ENCODE measurements at regions not wholly inside any gene's neighbourhood (a gene's known extent, or its start where the extent isn't known, plus 50 kb on each side); places are given as distances from the start of the nearest gene placed in this dataset.
"Not testable (repeated sequence)": the region's sequence is repeated elsewhere in the genome, so short reads cannot be mapped to it uniquely, and the experiment has no call there.

GRCh38 chr6:134632024-134632423 is 314.1 kb upstream of the SGK1 start:
- DNase-seq: peak; percentile 10

- DNase-seq: no peak
Measured at GRCh38 chr6:134631398-134631924, 313.5 kb upstream of the SGK1 start.

GRCh38 chr6:134630508-134631121 is 312.7 kb upstream of the SGK1 start:
- DNase-seq: peak; percentile 31

GRCh38 chr6:134628154-134628553 is 310.2 kb upstream of the SGK1 start:
- no peak for DNase-seq

- DNase-seq: no peak
Measured at GRCh38 chr6:134627707-134628106, 309.8 kb upstream of the SGK1 start.

GRCh38 chr6:134626589-134626988 is 308.7 kb upstream of the SGK1 start:
- no peak for DNase-seq

GRCh38 chr6:134626086-134626485 is 308.2 kb upstream of the SGK1 start:
- no peak for DNase-seq

- DNase-seq: no peak
Measured at GRCh38 chr6:134624781-134625180, 306.9 kb upstream of the SGK1 start.

GRCh38 chr6:134623401-134623800 is 305.5 kb upstream of the SGK1 start:
- DNase-seq: peak; percentile 18

- DNase-seq: no peak
Measured at GRCh38 chr6:134622382-134623173, 304.7 kb upstream of the SGK1 start.

GRCh38 chr6:134621858-134622257 is 303.9 kb upstream of the SGK1 start:
- DNase-seq: no peak

GRCh38 chr6:134619789-134620188 is 301.9 kb upstream of the SGK1 start:
- DNase-seq: no peak

GRCh38 chr6:134619077-134619476 is 301.2 kb upstream of the SGK1 start:
- no peak for DNase-seq

- DNase-seq: no peak
Measured at GRCh38 chr6:134614606-134615485, 296.9 kb upstream of the SGK1 start.

- not testable (repeated sequence) for DNase-seq
Measured at GRCh38 chr6:134612128-134612527, 294.2 kb upstream of the SGK1 start.

- no peak for DNase-seq
Measured at GRCh38 chr6:134610411-134610810, 292.5 kb upstream of the SGK1 start.

- no peak for DNase-seq
Measured at GRCh38 chr6:134609716-134610261, 291.9 kb upstream of the SGK1 start.

- no peak for DNase-seq
Measured at GRCh38 chr6:134607411-134607810, 289.5 kb upstream of the SGK1 start.

GRCh38 chr6:134605034-134605433 is 287.1 kb upstream of the SGK1 start:
- DNase-seq: no peak

- DNase-seq: no peak
Measured at GRCh38 chr6:134604014-134604676, 286.2 kb upstream of the SGK1 start.

GRCh38 chr6:134603561-134603960 is 285.6 kb upstream of the SGK1 start:
- DNase-seq: no peak

- DNase-seq: no peak
Measured at GRCh38 chr6:134602123-134602522, 284.2 kb upstream of the SGK1 start.

Measured in hematopoietic multipotent progenitor cell treated with erythropoietin and hydrocortisone succinate and interleukin-3 and kit ligand, for 6 days (in vitro differentiated cells).